HAP-1 (cell line): ENCODE measurements at regions not wholly inside any gene's neighbourhood (a gene's known extent, or its start where the extent isn't known, plus 50 kb on each side); places are given as distances from the start of the nearest gene placed in this dataset.

ENCODE experiments used
- DNase-seq, 2 experiments: peaks; one replicate each; pipeline ENCODE4 v3.0.0-alpha.2; 2016 to 2020; ENCODE audit warnings: low spot score in 2 of 2
- H3K27me3 ChIP-seq: fragments of 250-450 bp; sonication (Bioruptor Pico); 2 replicates; pipeline ENCODE4 v1.5.1; 2020; ENCODE audit warnings: low read depth, mild to moderate bottlenecking, moderate library complexity
- H3K36me3 ChIP-seq: fragments of 250-450 bp; sonication (Bioruptor Pico); replicated peaks from 2 replicates; pipeline ENCODE4 v1.5.1; 2020; ENCODE audit warnings: mild to moderate bottlenecking
- H3K4me1 ChIP-seq: fragments of 250-450 bp; sonication (Bioruptor Pico); 2 replicates; pipeline ENCODE4 v1.5.1; 2020; ENCODE audit warnings: mild to moderate bottlenecking
- H3K4me3 ChIP-seq: fragments of 250-450 bp; sonication (Bioruptor Pico); 2 replicates; pipeline ENCODE4 v1.5.1; 2020; ENCODE audit warnings: mild to moderate bottlenecking, moderate library complexity
- H3K9me3 ChIP-seq: fragments of 250-450 bp; sonication (Bioruptor Pico); 2 replicates; pipeline ENCODE4 v1.5.1; 2020; ENCODE audit warnings: mild to moderate bottlenecking, moderate library complexity
- in situ Hi-C: fragments of 300-500 bp; cut with MboI; formaldehyde crosslinking; loops from 3 replicates; pipeline ENCODE4 v1.14.3; 2020; ENCODE audit warnings: low sequenced_read_pairs, inconsistent platforms, mixed read lengths

DNA sequence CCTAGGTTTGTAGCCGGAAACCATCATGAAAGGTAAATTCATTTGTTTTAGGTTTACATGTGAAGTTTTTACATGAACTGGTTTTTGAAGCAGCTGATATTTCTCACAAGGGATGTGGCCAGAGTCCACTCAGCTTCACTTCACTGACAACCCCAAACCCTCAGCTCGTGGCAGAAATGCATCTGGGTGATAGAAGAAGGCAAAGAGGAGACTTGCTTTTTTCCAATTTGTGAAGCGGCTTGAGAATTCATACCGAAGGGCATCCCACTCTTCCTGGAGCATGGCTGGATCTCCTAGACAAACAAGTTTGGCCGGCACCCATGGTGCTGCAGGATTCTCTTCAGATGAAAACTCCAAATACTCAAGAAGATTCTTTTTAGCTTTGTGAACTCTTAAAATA, 392.8 kb upstream of the CNR1 start:
- in situ Hi-C loops: no loop called here
- DNase-seq: no peak

DNA sequence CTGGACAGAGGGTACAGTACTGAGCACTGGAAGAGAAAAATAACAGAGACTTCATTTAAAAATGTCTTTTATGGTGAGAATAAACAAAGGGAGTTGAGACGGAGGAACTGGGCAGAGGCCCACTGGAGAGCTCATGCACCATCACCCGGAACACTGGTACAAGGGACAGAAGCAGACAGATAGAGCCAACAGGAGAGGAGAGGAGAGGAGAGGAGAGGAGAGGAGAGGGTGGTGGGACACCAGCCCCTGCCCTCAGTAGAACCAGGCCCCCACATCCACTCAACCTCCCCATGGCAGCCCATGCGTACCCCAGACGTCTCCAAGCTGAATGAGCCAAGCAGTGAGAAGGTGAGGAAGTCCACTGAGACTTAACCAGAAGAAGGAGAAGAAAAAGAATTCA, 390.5 kb upstream of the CNR1 start:
- no peaks in the 10 kb centered on the region for H3K36me3 ChIP-seq

More for the DNA sequence above, 392.8 kb upstream of the CNR1 start:
- H3K9me3 ChIP-seq: no peaks in the 10 kb centered on the region
- H3K4me3 ChIP-seq: no peak overlapping the region
- no peaks in the 10 kb centered on the region for H3K4me1 ChIP-seq
- H3K36me3 ChIP-seq: no peaks in the 10 kb centered on the region
- no peaks in the 10 kb centered on the region for H3K27me3 ChIP-seq

DNA sequence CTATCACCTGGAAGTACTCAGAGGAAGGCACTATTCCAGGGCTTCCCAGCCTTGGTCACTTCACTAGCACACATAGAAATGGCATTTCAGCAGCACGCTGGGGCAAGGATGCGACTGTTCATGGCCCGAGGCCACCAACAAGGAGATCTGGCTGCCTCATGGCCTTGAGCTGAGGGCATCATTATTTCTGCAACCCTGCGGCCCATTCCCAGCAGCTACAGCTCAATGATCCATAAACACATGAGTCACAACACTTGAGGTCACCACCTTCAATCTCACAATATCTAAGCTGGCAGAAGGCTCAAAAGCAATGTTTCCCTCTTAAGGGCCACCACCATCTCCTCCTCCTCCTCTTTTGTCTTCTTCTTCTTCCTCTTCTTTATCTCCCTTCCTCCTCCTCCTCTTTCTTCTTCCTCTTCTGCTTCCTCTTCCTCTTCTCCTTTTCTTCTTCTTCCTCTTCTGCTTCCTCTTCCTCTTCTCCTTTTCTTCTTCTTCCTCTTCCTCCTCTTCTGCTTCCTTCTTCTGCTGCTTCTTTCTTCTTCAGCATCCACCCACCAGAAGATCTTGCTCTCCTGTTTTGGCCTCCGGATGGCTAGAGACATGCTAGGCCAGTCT, 382.9 kb upstream of the CNR1 start:
- Histone ChIP-seq H3K27me3 (no peaks in the 10 kb centered on the region), H3K36me3 (no peaks in the 10 kb centered on the region), H3K9me3 (no peaks in the 10 kb centered on the region), H3K4me1 (no peaks in the 10 kb centered on the region), H3K4me3 (no peak overlapping the region)
- no peak for DNase-seq
- in situ Hi-C loops: no loop called here

More for the DNA sequence above, 390.5 kb upstream of the CNR1 start:
- in situ Hi-C loops: no loop called here
- Histone ChIP-seq H3K4me1 (no peaks in the 10 kb centered on the region), H3K4me3 (no peak overlapping the region), H3K27me3 (no peaks in the 10 kb centered on the region), H3K9me3 (no peaks in the 10 kb centered on the region)
- DNase-seq: no peak

DNA sequence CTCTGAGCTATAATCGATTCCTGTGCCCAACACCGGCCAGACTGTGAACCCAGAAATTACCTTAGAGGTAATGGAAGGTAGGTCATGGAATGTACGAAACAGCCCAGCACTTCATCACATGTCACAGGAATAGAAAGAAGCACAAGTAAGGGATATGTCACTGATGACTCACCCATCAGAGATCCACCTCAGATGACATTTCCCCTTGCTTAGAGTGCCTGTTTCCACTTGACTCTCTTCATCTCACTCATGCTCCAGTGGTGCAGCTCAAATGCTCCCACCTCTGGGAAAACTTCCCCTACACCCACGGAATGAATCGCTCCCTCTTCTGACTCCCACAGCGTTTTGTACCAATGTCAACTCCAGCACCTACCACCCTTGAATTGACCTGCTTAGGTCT, 381.6 kb upstream of the CNR1 start:
- H3K4me1 ChIP-seq: no peaks in the 10 kb centered on the region
- no peak for DNase-seq
- H3K9me3 ChIP-seq: no peaks in the 10 kb centered on the region
- no peaks in the 10 kb centered on the region for H3K27me3 ChIP-seq
- in situ Hi-C loops: no loop called here
- no peaks in the 10 kb centered on the region for H3K36me3 ChIP-seq
- H3K4me3 ChIP-seq: no peak overlapping the region

DNA sequence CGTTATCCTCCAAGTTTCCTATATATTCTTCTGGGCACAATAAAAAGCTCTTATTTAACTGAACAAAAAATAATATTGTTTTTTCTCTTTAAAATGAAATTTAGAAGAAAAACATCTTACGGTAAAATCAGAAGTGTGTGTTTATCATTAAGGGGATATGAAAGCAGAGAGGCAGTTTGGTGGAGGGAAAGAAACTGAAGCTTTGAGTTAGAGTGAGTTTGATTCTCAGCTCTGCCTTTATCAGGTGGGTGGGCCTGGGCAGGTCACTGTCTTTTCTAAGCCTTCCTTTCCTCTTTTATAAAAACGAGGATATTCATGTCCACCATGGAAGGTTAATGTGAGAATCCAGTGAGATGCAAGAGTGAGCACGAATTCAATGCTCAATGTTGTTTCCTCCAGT, 379.8 kb upstream of the CNR1 start:
- in situ Hi-C loops: no loop called here
- no peak for DNase-seq
- Histone ChIP-seq H3K4me1 (no peaks in the 10 kb centered on the region), H3K9me3 (no peaks in the 10 kb centered on the region), H3K36me3 (no peaks in the 10 kb centered on the region), H3K27me3 (no peaks in the 10 kb centered on the region), H3K4me3 (no peak overlapping the region)

DNA sequence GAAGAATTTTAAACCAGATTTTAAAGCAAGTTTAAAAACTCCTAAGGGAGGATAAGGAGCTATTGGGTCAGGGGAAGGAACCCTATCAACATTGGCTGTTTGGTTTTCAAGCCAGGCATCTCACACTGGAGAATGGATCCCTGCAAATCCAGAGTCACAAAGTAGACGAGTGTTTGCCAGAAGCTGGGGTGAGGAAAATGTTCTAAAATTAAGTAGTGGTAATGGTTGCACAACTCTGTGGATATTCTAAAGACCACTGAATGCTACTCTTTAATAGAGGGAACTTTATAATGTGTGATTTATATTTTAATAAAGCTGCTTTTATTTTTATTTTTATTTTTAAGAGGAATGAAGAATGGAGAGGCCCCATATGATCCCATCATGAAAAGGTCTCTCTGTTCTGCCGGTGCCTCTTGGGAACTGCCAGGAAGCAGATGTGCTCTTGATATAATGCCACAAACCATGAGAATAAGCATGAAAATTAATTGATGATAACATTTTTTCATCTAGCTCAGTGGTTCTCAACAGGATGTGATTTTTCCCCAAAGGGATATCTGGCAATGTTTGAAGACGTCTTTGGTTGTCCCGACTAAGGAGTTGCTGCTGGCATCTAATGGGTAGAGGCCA, 379.0 kb upstream of the CNR1 start:
- Histone ChIP-seq H3K27me3 (no peaks in the 10 kb centered on the region), H3K4me1 (no peaks in the 10 kb centered on the region), H3K9me3 (no peaks in the 10 kb centered on the region), H3K36me3 (no peaks in the 10 kb centered on the region), H3K4me3 (no peak overlapping the region)
- in situ Hi-C loops: no loop called here
- no peak for DNase-seq

DNA sequence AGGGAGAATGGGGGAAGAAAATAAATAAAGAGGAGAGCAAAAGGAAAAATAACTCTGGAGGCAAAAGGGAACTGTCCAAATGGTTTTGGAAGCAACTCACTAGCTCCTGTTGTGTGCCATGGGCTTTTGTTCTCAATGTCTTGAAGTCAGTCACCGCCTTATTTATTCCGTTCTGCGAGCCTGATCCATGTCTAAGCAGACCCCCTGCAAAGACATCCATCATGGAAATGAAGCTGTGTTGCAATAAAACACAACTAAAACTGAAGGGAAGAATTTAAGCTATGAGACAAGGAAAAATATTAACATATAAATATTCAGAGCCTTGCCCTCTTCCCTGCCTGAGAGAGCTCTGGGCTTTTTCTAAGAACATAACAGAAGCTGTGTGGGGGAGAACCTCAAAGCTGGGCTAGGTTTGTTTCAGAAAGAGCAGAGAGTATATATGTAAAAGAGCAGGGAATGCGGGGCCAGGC, 373.2 kb upstream of the CNR1 start:
- H3K4me3 ChIP-seq: no peak overlapping the region
- no peaks in the 10 kb centered on the region for H3K4me1 ChIP-seq
- no peaks in the 10 kb centered on the region; the same call in 1 of the 2 replicates for H3K27me3 ChIP-seq
- peak in 1 of 2 experiments; percentile 14 for DNase-seq
- no peaks in the 10 kb centered on the region for H3K36me3 ChIP-seq
- in situ Hi-C loops: no loop called here
- H3K9me3 ChIP-seq: no peaks in the 10 kb centered on the region

DNA sequence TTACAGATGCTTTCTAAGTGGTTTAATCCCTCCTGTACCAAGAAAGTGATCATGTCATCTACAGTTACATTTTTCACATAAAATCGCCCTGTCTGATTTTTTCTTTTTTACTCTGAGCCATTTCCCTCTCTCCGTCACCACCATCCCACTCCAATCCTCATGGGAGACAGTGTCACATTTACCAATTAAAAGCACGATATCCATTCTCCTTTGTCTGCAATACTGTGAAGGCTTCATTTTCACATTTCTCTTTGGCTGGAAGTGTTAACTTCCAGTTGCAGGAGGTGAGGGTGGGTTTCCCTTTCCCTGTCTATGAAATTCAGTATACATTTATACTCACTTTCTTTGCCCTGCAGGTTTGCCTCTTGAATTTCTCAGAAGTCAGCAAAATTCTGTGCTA, 372.7 kb upstream of the CNR1 start:
- no peaks in the 10 kb centered on the region for H3K9me3 ChIP-seq
- no peaks in the 10 kb centered on the region for H3K36me3 ChIP-seq
- no peak overlapping the region for H3K4me3 ChIP-seq
- in situ Hi-C loops: no loop called here
- no peak for DNase-seq
- no peaks in the 10 kb centered on the region; the same call in 1 of the 2 replicates for H3K27me3 ChIP-seq
- no peaks in the 10 kb centered on the region for H3K4me1 ChIP-seq

DNA sequence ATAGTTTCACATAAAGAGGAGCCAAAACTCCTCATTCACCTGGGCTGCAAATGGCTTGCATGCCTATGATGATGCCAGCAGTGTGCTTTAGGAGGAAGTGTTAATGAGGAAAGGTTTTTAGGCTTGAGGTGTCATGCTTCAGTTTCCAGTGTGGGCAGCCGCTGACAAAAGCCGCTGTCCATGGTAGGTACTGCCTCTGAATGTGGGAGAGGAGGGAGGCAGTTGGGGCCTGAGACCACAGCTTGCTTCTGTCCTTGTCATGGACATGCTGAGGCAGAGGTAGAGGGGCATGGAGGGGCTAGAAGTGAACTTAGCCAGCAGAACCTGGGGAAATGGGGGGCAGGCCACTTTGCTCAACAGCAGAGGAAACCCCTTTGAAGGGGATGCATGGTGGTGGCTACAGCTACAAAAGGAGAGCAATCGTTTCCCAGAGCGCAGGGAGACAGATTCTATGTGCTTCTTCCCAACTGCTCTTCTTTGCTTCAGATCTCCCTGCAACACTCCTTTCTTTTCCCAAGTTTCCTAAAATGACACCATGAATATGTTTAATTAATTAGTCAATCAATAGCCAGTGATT, 372.1 kb upstream of the CNR1 start:
- no peaks in the 10 kb centered on the region; the same call in 1 of the 2 replicates for H3K27me3 ChIP-seq
- in situ Hi-C loops: no loop called here
- H3K4me3 ChIP-seq: no peak overlapping the region
- peak in 1 of 2 experiments; percentile 60 for DNase-seq
- H3K9me3 ChIP-seq: no peaks in the 10 kb centered on the region
- no peaks in the 10 kb centered on the region for H3K36me3 ChIP-seq
- H3K4me1 ChIP-seq: no peaks in the 10 kb centered on the region

DNA sequence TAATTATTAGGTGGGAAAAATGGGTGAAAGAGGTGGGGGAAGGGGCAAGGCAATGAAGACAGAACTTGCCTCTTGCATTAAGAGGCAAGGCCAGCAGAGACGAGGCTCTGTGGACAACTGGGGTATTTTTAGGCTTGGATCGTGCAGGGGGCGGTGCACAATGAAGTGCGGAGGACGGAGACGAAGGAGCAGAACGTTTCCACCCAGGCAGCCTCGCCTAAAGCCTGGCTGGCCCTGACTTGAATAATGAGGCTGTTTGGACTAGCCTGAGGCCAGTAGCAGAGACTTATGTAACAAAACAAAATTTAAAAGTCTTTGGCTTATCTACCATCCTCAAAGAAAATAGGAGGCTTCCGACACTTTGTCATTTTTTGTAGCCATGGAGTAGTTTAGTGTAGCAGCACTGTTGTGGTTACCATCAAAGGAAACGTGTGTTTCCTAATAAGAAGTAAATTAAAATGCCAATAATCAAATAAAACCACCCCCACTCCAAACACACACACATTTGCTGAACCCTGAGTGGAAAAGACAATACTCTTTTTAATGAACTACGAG, 370.0 kb upstream of the CNR1 start:
- DNase-seq: no peak
- Histone ChIP-seq H3K9me3 (no peaks in the 10 kb centered on the region), H3K4me3 (no peak overlapping the region), H3K36me3 (no peaks in the 10 kb centered on the region), H3K27me3 (no peaks in the 10 kb centered on the region; the same call in 1 of the 2 replicates), H3K4me1 (no peaks in the 10 kb centered on the region)
- in situ Hi-C loops: no loop called here

DNA sequence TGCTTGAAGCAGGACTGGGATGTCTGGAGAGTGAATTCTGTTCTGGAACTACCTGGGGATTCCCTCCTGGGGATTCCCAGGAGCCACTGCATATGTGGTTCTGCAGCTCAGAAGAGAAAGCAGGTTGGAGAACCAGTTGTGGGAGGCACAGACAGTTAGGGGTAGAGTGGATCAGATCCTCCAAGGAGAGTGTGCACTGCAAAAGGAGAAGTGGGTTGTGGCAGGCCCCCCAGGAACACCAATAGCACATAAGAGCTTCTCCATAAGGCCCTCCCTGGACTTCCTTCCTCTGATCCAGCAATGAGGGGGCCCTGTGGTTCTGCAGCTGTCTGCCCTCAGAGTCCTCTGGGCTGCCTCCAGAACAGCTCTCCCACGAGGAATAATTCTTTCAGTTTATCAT, 369.2 kb upstream of the CNR1 start:
- Histone ChIP-seq H3K9me3 (no peaks in the 10 kb centered on the region), H3K4me3 (no peak overlapping the region), H3K27me3 (no peaks in the 10 kb centered on the region; the same call in 1 of the 2 replicates), H3K4me1 (no peaks in the 10 kb centered on the region), H3K36me3 (no peaks in the 10 kb centered on the region)
- DNase-seq: no peak
- in situ Hi-C loops: no loop called here

DNA sequence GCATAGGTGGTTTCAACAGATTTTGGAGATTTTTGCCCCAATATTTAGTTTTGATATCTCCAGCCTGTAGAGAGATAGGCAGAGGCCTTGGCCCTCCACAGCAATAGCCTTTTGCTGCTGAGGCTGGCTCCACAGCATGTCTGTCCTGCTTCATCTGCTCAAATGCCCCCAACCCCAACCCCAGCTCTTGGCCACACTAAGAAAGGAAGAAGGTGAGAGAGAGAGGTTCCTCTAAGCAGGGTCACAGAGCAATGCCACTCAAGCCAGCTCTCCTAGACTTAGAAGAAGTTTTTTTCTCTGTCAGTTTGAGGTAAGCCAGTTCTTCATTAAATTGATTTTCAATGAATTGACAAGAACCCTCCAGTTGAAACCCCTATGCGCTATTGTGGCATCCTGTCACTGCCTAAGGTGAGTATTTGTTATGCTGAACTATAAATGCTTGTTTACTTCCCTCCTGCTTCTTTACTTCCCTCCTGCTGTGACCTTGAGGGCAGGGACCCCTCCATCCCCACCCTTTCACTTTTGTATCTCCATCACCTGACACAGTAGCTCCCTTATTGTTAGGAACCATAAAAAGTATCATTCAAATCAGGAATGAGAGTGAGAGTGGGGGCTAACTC, 366.2 kb upstream of the CNR1 start:
- Histone ChIP-seq H3K9me3 (0 out of 2 replicates have a peak, but pooled peaks cover 6% of the 10 kb centered on the region), H3K4me1 (no peaks in the 10 kb centered on the region), H3K27me3 (no peaks in the 10 kb centered on the region; the same call in 1 of the 2 replicates), H3K36me3 (no peaks in the 10 kb centered on the region), H3K4me3 (no peak overlapping the region)
- DNase-seq: no peak
- in situ Hi-C loops: no loop called here

DNA sequence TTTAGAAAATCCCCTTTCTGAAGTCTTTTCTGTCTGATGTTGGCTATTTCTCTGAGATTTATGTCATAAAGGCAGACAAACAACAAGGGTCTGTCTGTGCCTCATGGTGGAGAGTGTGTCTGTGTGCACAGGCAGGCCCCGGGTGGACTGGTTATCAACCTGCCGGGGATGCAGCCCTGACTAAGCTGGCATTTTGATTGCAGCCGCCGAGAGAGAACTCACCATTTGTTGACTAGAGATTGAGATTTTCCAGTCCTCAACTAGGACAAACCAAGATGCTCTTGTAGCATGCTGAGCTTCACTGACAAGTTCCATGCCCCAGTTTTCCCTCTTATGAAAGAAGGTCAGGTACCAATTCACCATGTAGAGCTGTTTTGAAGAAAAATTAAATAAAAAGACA, 363.6 kb upstream of the CNR1 start:
- Histone ChIP-seq H3K4me3 (no peak overlapping the region), H3K36me3 (no peaks in the 10 kb centered on the region), H3K9me3 (0 out of 2 replicates have a peak, but pooled peaks cover 6% of the 10 kb centered on the region), H3K27me3 (no peaks in the 10 kb centered on the region), H3K4me1 (no peaks in the 10 kb centered on the region)
- DNase-seq: no peak
- in situ Hi-C loops: no loop called here

DNA sequence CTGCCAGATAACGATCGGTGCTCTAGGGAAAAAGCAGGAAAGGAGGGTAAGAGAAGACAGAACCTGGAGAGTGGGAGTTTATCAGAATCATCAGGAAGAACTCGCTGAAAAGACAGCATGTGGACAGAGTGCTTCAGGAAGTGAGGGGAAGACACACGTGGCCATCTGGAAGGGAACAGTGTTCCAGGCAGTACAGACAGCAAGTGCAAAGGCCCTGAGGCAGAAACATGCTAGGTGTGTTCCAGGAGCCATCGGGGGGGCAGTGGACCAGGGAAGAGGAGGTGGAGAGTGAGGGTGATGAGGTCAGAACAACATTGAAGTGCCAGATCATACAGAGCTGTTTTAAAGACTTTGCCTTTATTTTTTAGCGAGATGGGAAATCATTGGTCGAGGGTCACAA, 354.3 kb upstream of the CNR1 start:
- no peaks in the 10 kb centered on the region for H3K9me3 ChIP-seq
- no peaks in the 10 kb centered on the region for H3K36me3 ChIP-seq
- H3K4me3 ChIP-seq: no peak overlapping the region
- no peak for DNase-seq
- H3K27me3 ChIP-seq: no peaks in the 10 kb centered on the region
- H3K4me1 ChIP-seq: no peaks in the 10 kb centered on the region
- in situ Hi-C loops: no loop called here
